ENCODE measurements at regions not wholly inside any gene's neighbourhood (a gene's known extent, or its start where the extent isn't known, plus 50 kb on each side); places are given as distances from the start of the nearest gene placed in this dataset.

DNA sequence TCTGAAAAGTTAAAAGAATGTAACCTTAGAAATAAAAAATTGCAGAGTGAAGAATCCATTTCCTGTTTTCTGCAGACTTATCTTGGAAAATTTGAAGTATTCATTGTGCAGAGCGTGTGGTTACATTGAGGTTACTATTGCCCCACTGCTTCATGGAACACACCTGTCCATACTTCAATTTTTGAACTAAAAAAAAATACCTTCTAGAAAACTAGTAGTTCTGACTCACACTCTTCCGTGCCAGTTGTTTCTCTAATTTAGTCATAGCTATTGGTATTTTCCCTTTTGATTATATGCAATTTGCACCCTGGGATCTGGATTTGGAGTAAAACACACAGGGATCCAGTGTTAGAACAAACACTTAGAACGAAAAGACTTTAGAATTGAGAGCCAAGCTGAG is 111.8 kb upstream of the LYSMD4 start:
- TF ChIP-seq TEAD4 (IDR thresholded peaks at IDR 0.05), result no peak
- no peak for TF ChIP-seq NFIC (IDR thresholded peaks at IDR 0.05)
- TF ChIP-seq, protein P1, sequence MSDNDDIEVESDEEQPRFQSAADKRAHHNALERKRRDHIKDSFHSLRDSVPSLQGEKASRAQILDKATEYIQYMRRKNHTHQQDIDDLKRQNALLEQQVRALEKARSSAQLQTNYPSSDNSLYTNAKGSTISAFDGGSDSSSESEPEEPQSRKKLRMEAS (IDR thresholded peaks at IDR 0.05), result no peak
- TF ChIP-seq EGR1 (IDR thresholded peaks at IDR 0.05), result no peak
- no peak for TF ChIP-seq EP300 (IDR thresholded peaks at IDR 0.05; ENCODE audit: borderline replicate concordance)
- no peak for TF ChIP-seq CEBPB (IDR thresholded peaks at IDR 0.05)
- TF ChIP-seq TAF1 (IDR thresholded peaks at IDR 0.05; ENCODE audit: low read depth), result no peak
